CD14-positive monocyte (primary cell): ENCODE measurements at regions not wholly inside any gene's neighbourhood (a gene's known extent, or its start where the extent isn't known, plus 50 kb on each side); places are given as distances from the start of the nearest gene placed in this dataset.

ENCODE experiments used
- DNase-seq, 3 donors: peaks; one replicate each; pipeline ENCODE4 v3.0.0-alpha.2; 2011 to 2022
- H2AFZ ChIP-seq: 2 replicates; pipeline ENCODE4 v1.6.0; 2012; ENCODE audit warnings: mild to moderate bottlenecking, low read depth, low read length, inconsistent platforms; ENCODE audit not compliant: insufficient read depth, poor library complexity, severe bottlenecking
- H3K27ac ChIP-seq, 2 donors: 1 replicate in 1 of 2; 2 replicates in 1 of 2; pipeline ENCODE4 v1.5.1; 2012 to 2013; ENCODE audit warnings: low read length in 2 of 2, control low read depth in 1 of 2, inconsistent platforms in 1 of 2, low read depth in 1 of 2, mild to moderate bottlenecking in 1 of 2
- H3K27me3 ChIP-seq, 2 donors: one replicate each; pipeline versions ENCODE4 v1.6.0 to v1.6.1; 2011 to 2013; ENCODE audit warnings: low read length in 2 of 2; ENCODE audit not compliant: control insufficient read depth in 2 of 2, insufficient read depth in 2 of 2
- H3K36me3 ChIP-seq, 2 donors: replicated peaks in 1 of 2; 1 replicate in 1 of 2; 2 replicates in 1 of 2; pipeline versions ENCODE4 v1.5.1 to v1.6.1; 2012 to 2013; ENCODE audit warnings: low read length in 2 of 2, control low read depth in 1 of 2, inconsistent platforms in 1 of 2, mild to moderate bottlenecking in 1 of 2; ENCODE audit not compliant: insufficient read depth in 2 of 2, control insufficient read depth in 1 of 2
- H3K4me1 ChIP-seq, 2 donors: 1 replicate in 1 of 2; 2 replicates in 1 of 2; pipeline versions ENCODE4 v1.5.1 to v1.6.1; 2012 to 2013; ENCODE audit warnings: low read length in 2 of 2, control low read depth in 1 of 2, inconsistent platforms in 1 of 2, mild to moderate bottlenecking in 1 of 2, moderate library complexity in 1 of 2; ENCODE audit not compliant: insufficient read depth in 2 of 2, control insufficient read depth in 1 of 2
- H3K4me2 ChIP-seq: replicated peaks from 2 replicates; pipeline ENCODE3; 2012; ENCODE audit warnings: low read length, moderate library complexity, mild to moderate bottlenecking; ENCODE audit not compliant: poor library complexity, severe bottlenecking; ENCODE audit errors: extremely low read depth
- H3K4me3 ChIP-seq, 3 experiments: fragments of 200-600 bp in 1 of 3; sonication (generic) in 1 of 3; replicated peaks in 1 of 3; 1 replicate in 2 of 3; 2 replicates in 1 of 3; pipeline ENCODE4 v1.5.1; 2011 to 2013; ENCODE audit warnings: low read length in 3 of 3, mild to moderate bottlenecking in 3 of 3, control low read depth in 2 of 3, low read depth in 2 of 3, inconsistent platforms in 1 of 3, moderate library complexity in 1 of 3
- H3K79me2 ChIP-seq: 2 replicates; pipeline ENCODE4 v1.6.0; 2012; ENCODE audit warnings: mild to moderate bottlenecking, control low read depth, inconsistent platforms, low read length, moderate library complexity; ENCODE audit not compliant: insufficient read depth
- H3K9ac ChIP-seq: 2 replicates; pipeline ENCODE4 v1.6.0; 2017; ENCODE audit warnings: low read length, mild to moderate bottlenecking; ENCODE audit not compliant: insufficient read depth, poor library complexity, severe bottlenecking
- H3K9me3 ChIP-seq, 2 donors: replicated peaks in 1 of 2; 1 replicate in 1 of 2; 2 replicates in 1 of 2; pipeline versions ENCODE4 v1.5.1 to v1.6.1; 2012 to 2013; ENCODE audit warnings: low read length in 2 of 2, control low read depth in 1 of 2; ENCODE audit not compliant: control insufficient read depth in 1 of 2, insufficient read depth in 1 of 2
- H4K20me1 ChIP-seq: 2 replicates; pipeline ENCODE4 v1.6.0; 2012; ENCODE audit warnings: mild to moderate bottlenecking, low read length, control low read depth, moderate library complexity; ENCODE audit not compliant: insufficient read depth
- H3K27ac Mint-ChIP-seq, 7 donors: one replicate each; pipeline ENCODE4 v1.8.0; 2020; ENCODE audit warnings: mild to moderate bottlenecking in 7 of 7, mixed read lengths in 7 of 7, moderate library complexity in 6 of 7, inconsistent platforms in 2 of 7
- H3K27me3 Mint-ChIP-seq, 3 donors: one replicate each; pipeline ENCODE4 v1.8.0; 2021 to 2022; ENCODE audit warnings: low read depth in 3 of 3, mild to moderate bottlenecking in 3 of 3, mixed read lengths in 3 of 3, moderate library complexity in 3 of 3, inconsistent platforms in 1 of 3
- H3K36me3 Mint-ChIP-seq, 2 donors: one replicate each; pipeline ENCODE4 v1.8.0; 2020; ENCODE audit warnings: mixed read lengths in 2 of 2, inconsistent platforms in 1 of 2, mild to moderate bottlenecking in 1 of 2
- H3K4me1 Mint-ChIP-seq: one replicate; pipeline ENCODE4 v1.8.0; 2020; ENCODE audit warnings: mild to moderate bottlenecking, mixed read lengths
- H3K4me3 Mint-ChIP-seq, 2 donors: one replicate each; pipeline ENCODE4 v1.8.0; 2020; ENCODE audit warnings: mild to moderate bottlenecking in 2 of 2, mixed read lengths in 2 of 2, moderate library complexity in 1 of 2
- H3K9me3 Mint-ChIP-seq, 7 donors: one replicate each; pipeline ENCODE4 v1.8.0; 2020 to 2022; ENCODE audit warnings: mixed read lengths in 7 of 7, mild to moderate bottlenecking in 6 of 7, moderate library complexity in 6 of 7, inconsistent platforms in 2 of 7
- WGBS: methylation state at CpG from one replicate; pipeline ENCODE4 v1.1.5; 2013; ENCODE audit warnings: missing lambda C conversion rate; ENCODE audit not compliant: insufficient coverage; 5-methylcytosine and 5-hydroxymethylcytosine counted together
- intact Hi-C, 2 donors: fragments of 100-400 bp; cut with micrococcal nuclease; formaldehyde crosslinking; loops; one replicate each; pipeline versions ENCODE4 v1.15.0 to v1.15.1; 2023
- TF ChIP-seq, protein P1 (sequence below): fragments of 200-600 bp; IDR thresholded peaks from one replicate; pipeline ENCODE4 v1.8.0; 2022; ENCODE audit warnings: antibody characterized with exemption, mild to moderate bottlenecking

GRCh38 chr5:92126182-92126581 lies 743.1 kb upstream of the ARRDC3 start:
- no peaks in the 10 kb centered on the region for H3K79me2 ChIP-seq
- Mint-ChIP-seq H3K27me3 (no peaks in the 10 kb centered on the region), H3K36me3 (no peaks in the 10 kb centered on the region), H3K27ac (no peak overlapping the region), H3K4me1 (no peaks in the 10 kb centered on the region), H3K4me3 (no peak overlapping the region), H3K9me3 (no peaks in the 10 kb centered on the region)
- DNase-seq = no peak
- no peak overlapping the region for H3K4me2 ChIP-seq
- H3K36me3 ChIP-seq = no peaks in the 10 kb centered on the region
- H3K27me3 ChIP-seq = no peaks in the 10 kb centered on the region
- H3K4me1 ChIP-seq = no peaks in the 10 kb centered on the region
- H3K27ac ChIP-seq = no peak overlapping the region
- H2AFZ ChIP-seq = no peak overlapping the region
- intact Hi-C loops = no loop called here
- no peaks in the 10 kb centered on the region for H4K20me1 ChIP-seq
- no peak overlapping the region for H3K9ac ChIP-seq
- no CpG with 5 or more reads among the region's 1 CpG for WGBS
- TF ChIP-seq, protein P1, sequence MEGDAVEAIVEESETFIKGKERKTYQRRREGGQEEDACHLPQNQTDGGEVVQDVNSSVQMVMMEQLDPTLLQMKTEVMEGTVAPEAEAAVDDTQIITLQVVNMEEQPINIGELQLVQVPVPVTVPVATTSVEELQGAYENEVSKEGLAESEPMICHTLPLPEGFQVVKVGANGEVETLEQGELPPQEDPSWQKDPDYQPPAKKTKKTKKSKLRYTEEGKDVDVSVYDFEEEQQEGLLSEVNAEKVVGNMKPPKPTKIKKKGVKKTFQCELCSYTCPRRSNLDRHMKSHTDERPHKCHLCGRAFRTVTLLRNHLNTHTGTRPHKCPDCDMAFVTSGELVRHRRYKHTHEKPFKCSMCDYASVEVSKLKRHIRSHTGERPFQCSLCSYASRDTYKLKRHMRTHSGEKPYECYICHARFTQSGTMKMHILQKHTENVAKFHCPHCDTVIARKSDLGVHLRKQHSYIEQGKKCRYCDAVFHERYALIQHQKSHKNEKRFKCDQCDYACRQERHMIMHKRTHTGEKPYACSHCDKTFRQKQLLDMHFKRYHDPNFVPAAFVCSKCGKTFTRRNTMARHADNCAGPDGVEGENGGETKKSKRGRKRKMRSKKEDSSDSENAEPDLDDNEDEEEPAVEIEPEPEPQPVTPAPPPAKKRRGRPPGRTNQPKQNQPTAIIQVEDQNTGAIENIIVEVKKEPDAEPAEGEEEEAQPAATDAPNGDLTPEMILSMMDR = no peak
- no peaks in the 10 kb centered on the region for H3K9me3 ChIP-seq
- no peak overlapping the region for H3K4me3 ChIP-seq

DNA sequence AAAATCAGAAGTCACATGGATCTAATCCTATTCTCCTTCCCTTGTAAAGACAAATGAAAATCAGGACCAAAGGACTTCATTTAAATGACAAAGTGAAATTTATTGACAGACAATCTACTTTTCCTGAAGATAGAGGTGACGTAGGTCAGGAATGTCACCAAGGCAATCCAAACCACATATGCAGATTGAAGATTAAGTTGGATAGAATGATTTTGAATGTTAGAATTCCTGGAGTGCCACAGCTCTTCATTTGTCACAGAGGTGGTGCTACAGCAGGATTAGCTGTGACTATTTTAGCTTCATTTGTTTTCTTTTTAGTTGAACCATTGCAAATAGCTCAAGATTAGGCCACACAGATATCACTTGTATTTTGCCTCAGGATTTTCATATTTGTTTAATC lies 736.0 kb upstream of the ARRDC3 start:
- H3K36me3 ChIP-seq = no peaks in the 10 kb centered on the region

More for the DNA sequence above, 736.0 kb upstream of the ARRDC3 start:
- intact Hi-C loops = no loop called here
- TF ChIP-seq, protein P1 = no peak
- Histone ChIP-seq H3K4me3 (no peak overlapping the region), H3K4me2 (no peak overlapping the region), H3K9ac (no peak overlapping the region), H3K27me3 (no peaks in the 10 kb centered on the region), H4K20me1 (no peaks in the 10 kb centered on the region), H3K79me2 (no peaks in the 10 kb centered on the region), H3K9me3 (no peaks in the 10 kb centered on the region), H3K4me1 (no peaks in the 10 kb centered on the region), H3K27ac (no peak overlapping the region), H2AFZ (no peak overlapping the region)
- Mint-ChIP-seq H3K9me3 (no peaks in the 10 kb centered on the region), H3K27me3 (no peaks in the 10 kb centered on the region), H3K4me1 (no peaks in the 10 kb centered on the region), H3K36me3 (no peaks in the 10 kb centered on the region), H3K27ac (no peak overlapping the region), H3K4me3 (no peak overlapping the region)
- no peak for DNase-seq
- no CpG with 5 or more reads among the region's 1 CpG for WGBS
